GM06990 (cell line): ENCODE measurements at regions not wholly inside any gene's neighbourhood (a gene's known extent, or its start where the extent isn't known, plus 50 kb on each side); places are given as distances from the start of the nearest gene placed in this dataset.

Experiments used
- DNase-seq: peaks from one replicate; pipeline ENCODE4 v3.0.0-alpha.2; 2011; ENCODE audit not compliant: insufficient read length; ENCODE audit errors: extremely low read depth
- H3K27me3 ChIP-seq: replicated peaks from 2 replicates; pipeline ENCODE4 v1.6.0; 2011; ENCODE audit warnings: low read length; ENCODE audit not compliant: control insufficient read depth, insufficient read depth
- H3K36me3 ChIP-seq: 2 replicates; pipeline ENCODE4 v1.5.1; 2011; ENCODE audit warnings: low read length; ENCODE audit not compliant: control insufficient read depth, insufficient read depth
- H3K4me3 ChIP-seq: replicated peaks from 2 replicates; pipeline ENCODE4 v1.5.1; 2011; ENCODE audit warnings: low read depth, mild to moderate bottlenecking, control low read depth, low read length
- TF ChIP-seq, protein P1 (sequence below): IDR thresholded peaks from 2 replicates; pipeline ENCODE4 v1.5.1; 2011; ENCODE audit warnings: low read length, control low read depth, mild to moderate bottlenecking, inconsistent platforms; ENCODE audit not compliant: insufficient read depth, poor library complexity, severe bottlenecking

DNA sequence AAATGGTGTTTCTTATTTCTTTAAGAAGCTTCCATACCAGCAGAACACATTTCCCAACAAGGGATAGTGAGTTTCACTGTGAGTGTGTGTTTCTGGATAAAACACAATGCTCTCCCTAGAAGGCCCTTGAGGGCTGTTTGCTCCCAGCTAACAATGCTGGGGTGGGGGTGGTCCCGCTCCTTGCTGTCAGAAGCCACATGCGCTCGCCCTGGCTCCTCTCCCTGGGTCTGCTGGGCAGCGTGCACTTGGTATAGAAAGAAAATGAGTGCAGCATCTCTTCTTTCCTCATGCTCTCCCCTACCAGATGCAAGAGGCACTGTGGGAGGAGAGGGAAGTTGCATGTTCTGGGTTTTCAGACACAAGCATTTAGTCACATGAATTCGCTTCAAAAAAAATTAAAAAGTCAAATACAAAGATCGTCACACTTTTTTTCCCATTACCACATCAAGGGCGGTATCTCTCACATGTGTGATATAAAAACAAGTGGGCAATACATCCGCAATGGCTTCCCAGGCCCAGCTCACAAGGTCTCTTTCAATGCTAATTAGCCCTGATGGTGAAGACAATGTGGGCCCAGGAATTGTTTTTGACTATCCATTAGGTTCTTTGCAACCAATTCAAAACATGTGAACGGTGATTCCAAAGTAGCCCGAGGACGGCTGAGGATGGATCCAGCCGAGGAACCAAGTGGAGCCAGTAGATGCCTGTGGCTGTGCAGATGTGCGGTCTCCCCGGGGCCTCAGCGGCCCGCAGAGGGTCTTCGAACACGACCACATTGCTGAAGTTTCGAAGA, 603.6 kb downstream of the IRX1 start:
- no peak overlapping the region for H3K4me3 ChIP-seq
- no peaks in the 10 kb centered on the region for H3K36me3 ChIP-seq
- TF ChIP-seq, protein P1, sequence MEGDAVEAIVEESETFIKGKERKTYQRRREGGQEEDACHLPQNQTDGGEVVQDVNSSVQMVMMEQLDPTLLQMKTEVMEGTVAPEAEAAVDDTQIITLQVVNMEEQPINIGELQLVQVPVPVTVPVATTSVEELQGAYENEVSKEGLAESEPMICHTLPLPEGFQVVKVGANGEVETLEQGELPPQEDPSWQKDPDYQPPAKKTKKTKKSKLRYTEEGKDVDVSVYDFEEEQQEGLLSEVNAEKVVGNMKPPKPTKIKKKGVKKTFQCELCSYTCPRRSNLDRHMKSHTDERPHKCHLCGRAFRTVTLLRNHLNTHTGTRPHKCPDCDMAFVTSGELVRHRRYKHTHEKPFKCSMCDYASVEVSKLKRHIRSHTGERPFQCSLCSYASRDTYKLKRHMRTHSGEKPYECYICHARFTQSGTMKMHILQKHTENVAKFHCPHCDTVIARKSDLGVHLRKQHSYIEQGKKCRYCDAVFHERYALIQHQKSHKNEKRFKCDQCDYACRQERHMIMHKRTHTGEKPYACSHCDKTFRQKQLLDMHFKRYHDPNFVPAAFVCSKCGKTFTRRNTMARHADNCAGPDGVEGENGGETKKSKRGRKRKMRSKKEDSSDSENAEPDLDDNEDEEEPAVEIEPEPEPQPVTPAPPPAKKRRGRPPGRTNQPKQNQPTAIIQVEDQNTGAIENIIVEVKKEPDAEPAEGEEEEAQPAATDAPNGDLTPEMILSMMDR, result no peak
- no peaks in the 10 kb centered on the region for H3K27me3 ChIP-seq
- DNase-seq, result no peak

DNA sequence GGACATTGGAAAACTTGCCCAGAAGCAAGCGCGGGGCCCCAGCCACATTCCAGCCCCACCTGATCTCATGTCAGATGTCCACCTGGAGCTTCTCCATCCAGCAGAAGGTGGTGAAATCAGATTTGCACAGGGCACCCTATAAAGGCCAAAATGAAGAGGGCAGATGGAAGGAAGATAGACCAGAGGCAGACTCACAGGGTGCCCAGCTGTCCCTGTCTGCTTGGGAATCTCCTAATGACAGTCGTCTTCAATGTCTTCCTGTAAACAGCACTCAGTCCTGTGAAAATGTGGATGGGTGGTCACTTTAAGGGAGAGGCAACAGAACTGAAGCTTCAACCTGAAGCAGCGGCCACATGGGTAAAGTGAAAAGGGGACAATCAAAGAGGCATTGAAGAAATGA, 607.5 kb downstream of the IRX1 start:
- Histone ChIP-seq H3K4me3 (no peak overlapping the region), H3K36me3 (no peaks in the 10 kb centered on the region), H3K27me3 (no peaks in the 10 kb centered on the region)
- no peak for DNase-seq
- TF ChIP-seq, protein P1, result no peak

DNA sequence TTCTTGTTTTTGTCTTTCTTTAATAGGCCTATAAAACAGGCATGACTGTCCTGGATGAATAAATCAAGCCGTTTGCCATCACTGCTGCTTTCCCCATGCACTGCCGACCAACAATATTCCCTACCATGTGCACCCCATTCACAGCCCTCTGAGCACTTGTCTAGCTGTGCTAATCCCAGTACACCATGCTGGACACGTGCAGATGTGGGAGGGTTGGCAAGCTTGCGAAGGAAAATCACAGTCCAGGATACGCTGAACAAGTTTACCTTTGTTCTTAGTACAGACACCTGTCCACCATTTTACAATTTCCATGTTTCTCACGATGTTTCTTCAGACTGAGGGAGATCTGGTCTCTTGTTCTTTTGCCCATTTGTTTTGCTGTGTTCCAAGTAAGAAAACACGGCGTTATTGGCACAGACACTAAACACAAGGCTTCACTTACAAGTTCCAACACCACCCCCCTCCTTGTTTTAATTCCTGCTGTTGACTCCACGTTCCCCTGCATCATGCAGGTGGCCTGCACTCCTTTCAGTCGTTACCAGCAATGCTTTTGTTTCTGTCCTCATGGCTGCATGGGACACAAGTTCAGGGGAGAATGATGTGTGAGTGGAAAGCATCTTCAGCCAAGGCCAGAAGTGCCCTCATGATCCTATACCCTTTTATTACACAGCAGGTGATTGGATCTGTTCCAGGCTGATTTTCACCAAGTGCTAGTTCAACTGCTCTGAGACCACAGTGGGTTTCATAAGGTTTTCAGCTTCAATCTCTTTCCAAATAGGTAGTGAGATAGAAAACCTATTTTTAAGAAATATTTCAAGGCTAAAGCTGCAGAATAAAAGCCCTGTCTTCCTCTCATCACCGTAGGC, 608.9 kb downstream of the IRX1 start:
- H3K36me3 ChIP-seq, result no peaks in the 10 kb centered on the region
- no peaks in the 10 kb centered on the region for H3K27me3 ChIP-seq
- H3K4me3 ChIP-seq, result no peak overlapping the region
- no peak for DNase-seq
- TF ChIP-seq, protein P1, result no peak

DNA sequence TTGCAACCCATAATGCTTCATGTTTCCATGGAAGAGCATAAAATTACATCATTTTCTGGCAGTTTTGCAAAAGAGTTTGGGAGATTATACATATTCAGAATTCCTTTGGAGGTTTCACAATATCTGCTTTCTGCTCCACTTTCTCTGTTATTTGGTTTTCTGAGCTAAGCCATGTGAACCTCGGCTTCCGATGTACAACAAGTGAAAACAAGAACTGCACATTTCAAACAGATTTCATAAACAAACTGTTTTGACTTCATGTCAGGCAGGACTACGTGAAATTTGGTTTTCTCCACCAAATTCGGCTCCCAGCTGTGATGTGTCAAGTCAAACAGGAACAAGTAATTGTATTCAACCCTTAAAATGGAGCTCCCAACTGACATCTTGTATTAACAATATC, 609.8 kb downstream of the IRX1 start:
- DNase-seq, result no peak

DNA sequence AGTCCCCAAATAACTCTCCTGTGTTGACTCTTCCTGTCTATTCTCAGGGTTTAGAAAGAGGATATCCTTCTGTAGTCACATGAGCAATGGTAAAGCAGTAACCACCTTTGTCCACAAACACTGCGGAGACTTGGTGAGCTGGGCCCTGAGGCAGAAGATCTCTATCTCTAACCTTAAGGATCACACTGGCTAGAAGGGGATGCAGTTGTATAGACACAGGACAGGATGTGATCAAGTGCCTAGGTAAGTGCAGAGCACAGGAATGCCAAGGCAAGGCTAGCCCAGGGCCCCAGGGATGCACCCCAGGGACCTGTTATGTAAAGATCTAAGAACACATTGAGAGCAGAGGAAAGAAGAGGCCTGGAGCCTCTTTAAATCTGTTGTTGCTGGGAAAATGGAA, 610.5 kb downstream of the IRX1 start:
- Histone ChIP-seq H3K4me3 (no peak overlapping the region), H3K36me3 (no peaks in the 10 kb centered on the region), H3K27me3 (no peaks in the 10 kb centered on the region)
- no peak for DNase-seq
- TF ChIP-seq, protein P1, result no peak

More for the DNA sequence above, 609.8 kb downstream of the IRX1 start:
- Histone ChIP-seq H3K4me3 (no peak overlapping the region), H3K36me3 (no peaks in the 10 kb centered on the region), H3K27me3 (no peaks in the 10 kb centered on the region)
- TF ChIP-seq, protein P1, result no peak
